ENCODE measurements at regions not wholly inside any gene's neighbourhood (a gene's known extent, or its start where the extent isn't known, plus 50 kb on each side); places are given as distances from the start of the nearest gene placed in this dataset.

DNA sequence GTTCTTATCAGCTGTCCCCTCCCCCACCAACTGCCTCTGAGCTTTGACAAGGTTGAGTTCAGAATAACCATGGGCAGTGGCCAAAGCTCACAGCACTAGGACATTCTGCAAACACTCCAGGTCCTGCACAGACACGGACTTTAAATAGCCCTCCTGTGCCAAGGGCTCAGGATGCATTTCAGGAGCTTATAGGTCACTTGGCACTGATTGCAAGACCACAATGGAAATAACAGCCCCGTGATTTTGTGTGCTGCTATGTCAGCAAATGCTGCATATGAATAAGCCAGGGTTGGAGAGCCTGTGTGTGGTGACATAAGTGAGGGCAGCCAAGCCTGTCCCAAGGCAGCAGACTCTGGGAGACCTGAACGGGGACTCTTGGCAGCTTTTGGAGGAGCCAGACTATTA lies 150.7 kb downstream of the DMRT2 start:
- TF ChIP-seq CTCF (conservative IDR thresholded peaks at IDR 0.05; ENCODE audit: low read length) (no peak), EZH2phosphoT487 (IDR thresholded peaks at IDR 0.05; ENCODE audit: borderline replicate concordance, low read depth, low read length) (no peak)

Measured in OCI-LY7 (cell line).